K562 (cell line): ENCODE measurements at regions not wholly inside any gene's neighbourhood (a gene's known extent, or its start where the extent isn't known, plus 50 kb on each side); places are given as distances from the start of the nearest gene placed in this dataset.

Experiments
- ATAC-seq: fragments of 200-7000 bp; cut with Tn5 transposase; 3 replicates; pipeline ENCODE4 v1.9.1; 2020; ENCODE audit warnings: moderate library complexity
- BruUV-seq: library from RNA; stranded (reverse); fragments of 400-500 nt; replicated peaks from 2 replicates; lab custom pipeline; 2021; lab: Mats Ljungman, UMichigan
- CTCF ChIA-PET: fragments of 300-600 bp; formaldehyde crosslinking; extraction: SDS; loops from one replicate; lab custom pipeline; 2021; ENCODE audit warnings: low intra/inter-chr PET ratio; lab: Yijun Ruan, JAX
- POLR2A ChIA-PET: fragments of 300-600, 350-650 bp; sonication (Branson Sonifier 250); formaldehyde crosslinking; extraction: SDS; loops from one replicate; lab custom pipeline; 2021; ENCODE audit warnings: antibody characterized with exemption, inconsistent platforms; lab: Yijun Ruan, JAX
- DNase-seq, 4 experiments: peaks; one replicate each; pipeline versions ENCODE4 v3.0.0 to v3.0.0-alpha.2; 2011 to 2018; ENCODE audit warnings: low spot score in 3 of 4, mixed read lengths in 3 of 4; ENCODE audit errors: extremely low read depth in 1 of 4
- FAIRE-seq: peaks from 2 replicates; lab custom pipeline; 2011; peaks lifted over from hg19 to GRCh38; lab: Jason Lieb, UNC
- H2AFZ ChIP-seq: 2 replicates; pipeline ENCODE4 v1.6.0; 2011; ENCODE audit warnings: low read depth, low read length, control low read depth, inconsistent platforms
- H3K27ac ChIP-seq: fragments of 200-600 bp; 3 replicates; pipeline ENCODE4 v1.8.0; 2011; ENCODE audit warnings: low read depth, mild to moderate bottlenecking, control low read depth, inconsistent platforms, low read length, moderate library complexity, mixed read lengths; ENCODE audit errors: extremely low read depth
- H3K27me3 ChIP-seq, 2 experiments: fragments of 300-600 bp in 1 of 2; 2 replicates in 1 of 2; 3 replicates in 1 of 2; pipeline versions ENCODE4 v1.6.0 to v1.8.0; 2011; ENCODE audit warnings: inconsistent platforms in 2 of 2, low read length in 2 of 2, mild to moderate bottlenecking in 1 of 2, mixed read lengths in 1 of 2, moderate library complexity in 1 of 2; ENCODE audit not compliant: control insufficient read depth in 2 of 2, insufficient read depth in 2 of 2
- H3K36me3 ChIP-seq: fragments of 300-600 bp; 3 replicates; pipeline ENCODE4 v1.8.0; 2011; ENCODE audit warnings: mild to moderate bottlenecking, low read length, inconsistent platforms; ENCODE audit not compliant: control insufficient read depth, insufficient read depth
- H3K4me1 ChIP-seq, 2 experiments: fragments of 200-600 bp in 1 of 2; replicated peaks in 1 of 2; 2 replicates in 1 of 2; 3 replicates in 1 of 2; pipeline versions ENCODE4 v1.5.1 to v1.8.0; 2011; ENCODE audit warnings: inconsistent platforms in 2 of 2, low read length in 2 of 2, mild to moderate bottlenecking in 1 of 2, mixed read lengths in 1 of 2, moderate library complexity in 1 of 2; ENCODE audit not compliant: control insufficient read depth in 2 of 2, insufficient read depth in 2 of 2
- H3K4me2 ChIP-seq: 2 replicates; pipeline ENCODE4 v1.6.1; 2011; ENCODE audit warnings: low read length, control low read depth, inconsistent platforms, mixed read lengths; ENCODE audit not compliant: insufficient read depth
- H3K4me3 ChIP-seq: fragments of 200-600 bp; sonication (generic), shearing (Covaris generic); 2 replicates; pipeline ENCODE4 v1.5.1; 2016; ENCODE audit warnings: control low read depth, inconsistent platforms
- H3K79me2 ChIP-seq: fragments of 200-600 bp; 3 replicates; pipeline ENCODE4 v1.8.0; 2011; ENCODE audit warnings: low read length, inconsistent platforms; ENCODE audit not compliant: control insufficient read depth, insufficient read depth
- H3K9ac ChIP-seq, 2 experiments: 2 replicates each; pipeline versions ENCODE4 v1.6.0 to v1.6.1; 2011; ENCODE audit warnings: low read depth in 2 of 2, low read length in 2 of 2, control low read depth in 1 of 2, inconsistent platforms in 1 of 2, mild to moderate bottlenecking in 1 of 2, mixed read lengths in 1 of 2; ENCODE audit not compliant: insufficient read depth in 1 of 2
- H3K9me1 ChIP-seq: one replicate; pipeline ENCODE4 v1.6.0; 2011; ENCODE audit warnings: inconsistent platforms, mild to moderate bottlenecking, low read length, moderate library complexity; ENCODE audit not compliant: control insufficient read depth, insufficient read depth
- H3K9me3 ChIP-seq: replicated peaks from 2 replicates; pipeline ENCODE4 v1.5.1; 2011; ENCODE audit warnings: low read depth, low read length, inconsistent platforms; ENCODE audit not compliant: control insufficient read depth, insufficient read depth
- H4K20me1 ChIP-seq: replicated peaks from 2 replicates; pipeline ENCODE4 v1.6.1; 2011; ENCODE audit warnings: low read length, inconsistent platforms, mixed read lengths; ENCODE audit not compliant: control insufficient read depth, insufficient read depth
- ATF3 ChIP-seq, 2 experiments: fragments of 450-650 bp in 1 of 2; sonication (generic) in 1 of 2; formaldehyde crosslinking in 1 of 2; IDR thresholded peaks in 1 of 2; conservative IDR thresholded peaks in 1 of 2; 2 replicates each; pipeline versions ENCODE4 v1.6.1 to v1.8.1; 2016 to 2023; ENCODE audit warnings: mild to moderate bottlenecking in 2 of 2, moderate library complexity in 2 of 2, inconsistent platforms in 1 of 2, missing genetic modification reagents in 1 of 2
- FOXJ2 ChIP-seq: fragments of 200-800 bp; sonication (Bioruptor generic); IDR thresholded peaks from 2 replicates; pipeline ENCODE4 v1.6.1; 2016; ENCODE audit warnings: missing genetic modification characterization, missing compliant biosample characterization
- NR0B1 ChIP-seq: fragments of 450-650 bp; IDR thresholded peaks from one replicate; pipeline ENCODE4 v1.6.1; 2018; ENCODE audit warnings: mild to moderate bottlenecking, moderate library complexity; ENCODE audit not compliant: partially characterized antibody
- PHB ChIP-seq: fragments of 250-450 bp; sonication (Bioruptor Pico); IDR thresholded peaks from 2 replicates; pipeline ENCODE4 v1.5.0; 2021
- XRCC5 ChIP-seq: fragments of 200-400 bp; formaldehyde crosslinking; IDR thresholded peaks from 2 replicates; pipeline ENCODE4 v1.6.1; 2017; ENCODE audit warnings: low read depth, mild to moderate bottlenecking, low read length
- ZNF239 ChIP-seq: fragments of 250-450 bp; sonication (Bioruptor Pico); IDR thresholded peaks from 2 replicates; pipeline ENCODE4 v1.4.0; 2020; ENCODE audit warnings: mild to moderate bottlenecking
- ZNF324 ChIP-seq: fragments of 250-450 bp; sonication (Bioruptor Pico); IDR thresholded peaks from 2 replicates; pipeline ENCODE4 v1.4.0; 2020; ENCODE audit warnings: mild to moderate bottlenecking
- ZNF41 ChIP-seq: fragments of 250-450 bp; sonication (Bioruptor Pico); conservative IDR thresholded peaks from 2 replicates; pipeline ENCODE4 v1.4.0; 2020; ENCODE audit warnings: mild to moderate bottlenecking
- WGBS: fragments of 100-300 bp; shearing (Covaris generic); methylation state at CpG from one replicate; pipeline ENCODE4 v1.1.6; 2016; ENCODE audit warnings: low coverage, mixed read lengths; ENCODE audit not compliant: insufficient coverage; ENCODE audit errors: missing lambda C conversion rate; 5-methylcytosine and 5-hydroxymethylcytosine counted together
- in situ Hi-C: fragments of 300-500 bp; cut with MboI; formaldehyde crosslinking; loops from 4 replicates; pipeline ENCODE4 v1.15.0; 2018; ENCODE audit warnings: inconsistent platforms, mixed read lengths
- intact Hi-C: fragments of 100-400 bp; cut with micrococcal nuclease; formaldehyde crosslinking; loops from 2 replicates; pipeline ENCODE4 v1.14.2; 2022
- TF ChIP-seq, protein P1 (sequence below), 2 experiments: fragments of 150-350 bp in 1 of 2; IDR thresholded peaks; 2 replicates each; pipeline ENCODE4 v1.6.1; 2012 to 2016; ENCODE audit warnings: low read depth in 2 of 2, low read length in 2 of 2, mild to moderate bottlenecking in 1 of 2, moderate library complexity in 1 of 2
- TF ChIP-seq, protein P2 (sequence below): fragments of 450-650 bp; IDR thresholded peaks from 2 replicates; pipeline ENCODE4 v1.6.1; 2018; ENCODE audit not compliant: partially characterized antibody

GRCh38 chr4:60396341-60397049 lies 803.6 kb upstream of the ADGRL3 start:
- WGBS = 1% methylated on average over 5 of the region's 5 CpGs
- Histone ChIP-seq H2AFZ (no peak overlapping the region), H3K4me2 (no peak overlapping the region), H3K79me2 (no peaks in the 10 kb centered on the region), H3K4me1 (no peaks in the 10 kb centered on the region), H4K20me1 (no peaks in the 10 kb centered on the region), H3K9ac (no peak overlapping the region), H3K4me3 (no peak overlapping the region), H3K9me3 (no peaks in the 10 kb centered on the region), H3K9me1 (no peaks in the 10 kb centered on the region), H3K27ac (no peak overlapping the region), H3K27me3 (no peaks in the 10 kb centered on the region), H3K36me3 (no peaks in the 10 kb centered on the region)
- BruUV-seq = no TSS peak
- FAIRE-seq (no peak), ATAC-seq (no peak), DNase-seq (no peak)
- CTCF ChIA-PET = no interaction called here
- intact Hi-C loops = no loop called here
- POLR2A ChIA-PET = no interaction called here
- in situ Hi-C loops = no loop called here
- TF ChIP-seq ATF3 (IDR thresholded peaks at IDR 0.05) (no peak), ATF3 (CRISPR knock-in tag; conservative IDR thresholded peaks at IDR 0.05) (no peak), PHB (CRISPR knock-in tag) (no peak), ZNF239 (CRISPR knock-in tag) (no peak), NR0B1 (no peak), ZNF41 (no peak), XRCC5 (no peak), FOXJ2 (tag) (no peak), ZNF324 (CRISPR knock-in tag) (no peak)
- TF ChIP-seq, protein P1, sequence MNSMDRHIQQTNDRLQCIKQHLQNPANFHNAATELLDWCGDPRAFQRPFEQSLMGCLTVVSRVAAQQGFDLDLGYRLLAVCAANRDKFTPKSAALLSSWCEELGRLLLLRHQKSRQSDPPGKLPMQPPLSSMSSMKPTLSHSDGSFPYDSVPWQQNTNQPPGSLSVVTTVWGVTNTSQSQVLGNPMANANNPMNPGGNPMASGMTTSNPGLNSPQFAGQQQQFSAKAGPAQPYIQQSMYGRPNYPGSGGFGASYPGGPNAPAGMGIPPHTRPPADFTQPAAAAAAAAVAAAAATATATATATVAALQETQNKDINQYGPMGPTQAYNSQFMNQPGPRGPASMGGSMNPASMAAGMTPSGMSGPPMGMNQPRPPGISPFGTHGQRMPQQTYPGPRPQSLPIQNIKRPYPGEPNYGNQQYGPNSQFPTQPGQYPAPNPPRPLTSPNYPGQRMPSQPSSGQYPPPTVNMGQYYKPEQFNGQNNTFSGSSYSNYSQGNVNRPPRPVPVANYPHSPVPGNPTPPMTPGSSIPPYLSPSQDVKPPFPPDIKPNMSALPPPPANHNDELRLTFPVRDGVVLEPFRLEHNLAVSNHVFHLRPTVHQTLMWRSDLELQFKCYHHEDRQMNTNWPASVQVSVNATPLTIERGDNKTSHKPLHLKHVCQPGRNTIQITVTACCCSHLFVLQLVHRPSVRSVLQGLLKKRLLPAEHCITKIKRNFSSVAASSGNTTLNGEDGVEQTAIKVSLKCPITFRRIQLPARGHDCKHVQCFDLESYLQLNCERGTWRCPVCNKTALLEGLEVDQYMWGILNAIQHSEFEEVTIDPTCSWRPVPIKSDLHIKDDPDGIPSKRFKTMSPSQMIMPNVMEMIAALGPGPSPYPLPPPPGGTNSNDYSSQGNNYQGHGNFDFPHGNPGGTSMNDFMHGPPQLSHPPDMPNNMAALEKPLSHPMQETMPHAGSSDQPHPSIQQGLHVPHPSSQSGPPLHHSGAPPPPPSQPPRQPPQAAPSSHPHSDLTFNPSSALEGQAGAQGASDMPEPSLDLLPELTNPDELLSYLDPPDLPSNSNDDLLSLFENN (IDR thresholded peaks at IDR 0.05; ENCODE audit: low read depth in 2 of 2, low read length in 2 of 2) = no peak
- TF ChIP-seq, protein P2, sequence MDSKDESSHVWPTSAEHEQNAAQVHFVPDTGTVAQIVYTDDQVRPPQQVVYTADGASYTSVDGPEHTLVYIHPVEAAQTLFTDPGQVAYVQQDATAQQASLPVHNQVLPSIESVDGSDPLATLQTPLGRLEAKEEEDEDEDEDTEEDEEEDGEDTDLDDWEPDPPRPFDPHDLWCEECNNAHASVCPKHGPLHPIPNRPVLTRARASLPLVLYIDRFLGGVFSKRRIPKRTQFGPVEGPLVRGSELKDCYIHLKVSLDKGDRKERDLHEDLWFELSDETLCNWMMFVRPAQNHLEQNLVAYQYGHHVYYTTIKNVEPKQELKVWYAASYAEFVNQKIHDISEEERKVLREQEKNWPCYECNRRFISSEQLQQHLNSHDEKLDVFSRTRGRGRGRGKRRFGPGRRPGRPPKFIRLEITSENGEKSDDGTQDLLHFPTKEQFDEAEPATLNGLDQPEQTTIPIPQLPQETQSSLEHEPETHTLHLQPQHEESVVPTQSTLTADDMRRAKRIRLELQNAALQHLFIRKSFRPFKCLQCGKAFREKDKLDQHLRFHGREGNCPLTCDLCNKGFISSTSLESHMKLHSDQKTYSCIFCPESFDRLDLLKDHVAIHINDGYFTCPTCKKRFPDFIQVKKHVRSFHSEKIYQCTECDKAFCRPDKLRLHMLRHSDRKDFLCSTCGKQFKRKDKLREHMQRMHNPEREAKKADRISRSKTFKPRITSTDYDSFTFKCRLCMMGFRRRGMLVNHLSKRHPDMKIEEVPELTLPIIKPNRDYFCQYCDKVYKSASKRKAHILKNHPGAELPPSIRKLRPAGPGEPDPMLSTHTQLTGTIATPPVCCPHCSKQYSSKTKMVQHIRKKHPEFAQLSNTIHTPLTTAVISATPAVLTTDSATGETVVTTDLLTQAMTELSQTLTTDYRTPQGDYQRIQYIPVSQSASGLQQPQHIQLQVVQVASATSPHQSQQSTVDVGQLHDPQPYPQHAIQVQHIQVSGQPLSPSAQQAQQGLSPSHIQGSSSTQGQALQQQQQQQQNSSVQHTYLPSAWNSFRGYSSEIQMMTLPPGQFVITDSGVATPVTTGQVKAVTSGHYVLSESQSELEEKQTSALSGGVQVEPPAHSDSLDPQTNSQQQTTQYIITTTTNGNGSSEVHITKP = no peak
